IMR-90 (cell line): ENCODE measurements at regions not wholly inside any gene's neighbourhood (a gene's known extent, or its start where the extent isn't known, plus 50 kb on each side); places are given as distances from the start of the nearest gene placed in this dataset.

Source experiments
- POLR2A ChIP-seq: IDR thresholded peaks from 2 replicates; pipeline ENCODE4 v1.6.1; 2012; ENCODE audit warnings: mild to moderate bottlenecking, low read depth, low read length
- TF ChIP-seq, protein P1 (sequence below): conservative IDR thresholded peaks from 2 replicates; pipeline ENCODE4 v1.5.1; 2012; ENCODE audit warnings: mild to moderate bottlenecking, low read depth, low read length, improper control_type of control experiment

DNA sequence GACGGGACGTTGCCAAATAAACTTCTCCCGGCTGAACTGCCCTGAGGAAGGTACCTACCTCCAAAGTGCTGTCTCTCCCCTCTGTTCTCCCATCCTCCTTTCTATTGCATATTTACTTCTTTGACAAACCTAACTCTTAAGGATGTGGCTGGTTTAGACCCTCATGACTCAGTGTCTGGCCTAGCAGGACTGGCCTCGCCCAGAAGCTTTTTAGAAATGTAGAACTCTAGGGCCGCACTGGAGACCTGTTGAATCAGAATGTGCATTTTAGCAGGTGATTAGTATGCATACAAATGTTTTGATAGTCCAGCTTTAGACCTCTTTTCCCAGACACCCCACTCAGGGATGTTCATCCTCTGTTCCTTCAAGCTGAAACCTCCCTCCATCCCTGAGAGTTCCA lies 335.9 kb downstream of the PIK3R1 start:
- no peak for TF ChIP-seq POLR2A
- TF ChIP-seq, protein P1, sequence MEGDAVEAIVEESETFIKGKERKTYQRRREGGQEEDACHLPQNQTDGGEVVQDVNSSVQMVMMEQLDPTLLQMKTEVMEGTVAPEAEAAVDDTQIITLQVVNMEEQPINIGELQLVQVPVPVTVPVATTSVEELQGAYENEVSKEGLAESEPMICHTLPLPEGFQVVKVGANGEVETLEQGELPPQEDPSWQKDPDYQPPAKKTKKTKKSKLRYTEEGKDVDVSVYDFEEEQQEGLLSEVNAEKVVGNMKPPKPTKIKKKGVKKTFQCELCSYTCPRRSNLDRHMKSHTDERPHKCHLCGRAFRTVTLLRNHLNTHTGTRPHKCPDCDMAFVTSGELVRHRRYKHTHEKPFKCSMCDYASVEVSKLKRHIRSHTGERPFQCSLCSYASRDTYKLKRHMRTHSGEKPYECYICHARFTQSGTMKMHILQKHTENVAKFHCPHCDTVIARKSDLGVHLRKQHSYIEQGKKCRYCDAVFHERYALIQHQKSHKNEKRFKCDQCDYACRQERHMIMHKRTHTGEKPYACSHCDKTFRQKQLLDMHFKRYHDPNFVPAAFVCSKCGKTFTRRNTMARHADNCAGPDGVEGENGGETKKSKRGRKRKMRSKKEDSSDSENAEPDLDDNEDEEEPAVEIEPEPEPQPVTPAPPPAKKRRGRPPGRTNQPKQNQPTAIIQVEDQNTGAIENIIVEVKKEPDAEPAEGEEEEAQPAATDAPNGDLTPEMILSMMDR: no peak
